Subcutaneous abdominal adipose tissue (tissue), 5 donors: ENCODE measurements at regions not wholly inside any gene's neighbourhood (a gene's known extent, or its start where the extent isn't known, plus 50 kb on each side); places are given as distances from the start of the nearest gene placed in this dataset.

Source experiments
- H3K27ac ChIP-seq: one replicate; pipeline ENCODE4 v1.7.0; 2013; ENCODE audit warnings: low read depth, mild to moderate bottlenecking, inconsistent platforms, low read length, moderate library complexity
- H3K27me3 ChIP-seq, 5 donors: one replicate each; pipeline ENCODE4 v1.7.0; 2013; ENCODE audit warnings: low read length in 5 of 5, inconsistent platforms in 1 of 5; ENCODE audit not compliant: control insufficient read depth in 5 of 5, insufficient read depth in 4 of 5
- H3K36me3 ChIP-seq, 5 donors: one replicate each; pipeline ENCODE4 v1.7.0; 2013; ENCODE audit warnings: low read length in 5 of 5; ENCODE audit not compliant: control insufficient read depth in 5 of 5, insufficient read depth in 5 of 5
- H3K4me1 ChIP-seq, 5 donors: one replicate each; pipeline ENCODE4 v1.7.0; 2013; ENCODE audit warnings: low read length in 5 of 5, mild to moderate bottlenecking in 3 of 5, moderate library complexity in 1 of 5; ENCODE audit not compliant: control insufficient read depth in 5 of 5, insufficient read depth in 5 of 5
- H3K4me3 ChIP-seq, 5 donors: one replicate each; pipeline ENCODE4 v1.7.0; 2013; ENCODE audit warnings: low read length in 5 of 5, low read depth in 1 of 5
- H3K9ac ChIP-seq, 5 donors: one replicate each; pipeline ENCODE4 v1.7.0; 2013; ENCODE audit warnings: low read length in 5 of 5, mild to moderate bottlenecking in 4 of 5, moderate library complexity in 3 of 5
- H3K9me3 ChIP-seq, 5 donors: one replicate each; pipeline ENCODE4 v1.7.0; 2013; ENCODE audit warnings: low read length in 5 of 5; ENCODE audit not compliant: control insufficient read depth in 5 of 5
- donor health status: healthy.
- donor health status: healthy.
- donor health status: healthy.
- donor health status: healthy.
- donor health status: healthy.

- Histone ChIP-seq H3K36me3 (no peaks in the 10 kb centered on the region), H3K4me1 (no peaks in the 10 kb centered on the region), H3K27ac (no peak overlapping the region), H3K4me3 (no peak overlapping the region), H3K9me3 (peaks cover 0 to 3% (median 0%) of the 10 kb centered on the region in 5 donors), H3K27me3 (peaks cover 0 to 4% (median 2%) of the 10 kb centered on the region in 5 donors), H3K9ac (no peak overlapping the region)
Measured at GRCh38 chr16:54694651-54695050, 236.0 kb upstream of the IRX5 start.

GRCh38 chr16:54693864-54694263, 236.8 kb upstream of the IRX5 start:
- Histone ChIP-seq H3K36me3 (no peaks in the 10 kb centered on the region), H3K4me3 (no peak overlapping the region), H3K4me1 (no peaks in the 10 kb centered on the region), H3K9ac (no peak overlapping the region), H3K27me3 (peaks cover 0 to 4% (median 2%) of the 10 kb centered on the region in 5 donors), H3K9me3 (peaks cover 0 to 3% (median 0%) of the 10 kb centered on the region in 5 donors), H3K27ac (no peak overlapping the region)

- Histone ChIP-seq H3K36me3 (no peaks in the 10 kb centered on the region), H3K27me3 (peaks cover 0 to 2% (median 0%) of the 10 kb centered on the region in 5 donors), H3K9ac (no peak overlapping the region), H3K9me3 (peaks cover 0 to 3% (median 0%) of the 10 kb centered on the region in 5 donors), H3K27ac (no peak overlapping the region), H3K4me1 (no peaks in the 10 kb centered on the region), H3K4me3 (no peak overlapping the region)
Measured at GRCh38 chr16:54690710-54691109, 240.0 kb upstream of the IRX5 start.

GRCh38 chr16:54690306-54690705, 240.4 kb upstream of the IRX5 start:
- peaks cover 0 to 2% (median 0%) of the 10 kb centered on the region in 5 donors for H3K27me3 ChIP-seq
- H3K27ac ChIP-seq, result no peak overlapping the region
- no peaks in the 10 kb centered on the region for H3K4me1 ChIP-seq
- H3K9ac ChIP-seq, result no peak overlapping the region
- H3K9me3 ChIP-seq, result peaks cover 0 to 3% (median 0%) of the 10 kb centered on the region in 5 donors
- no peak overlapping the region for H3K4me3 ChIP-seq
- H3K36me3 ChIP-seq, result no peaks in the 10 kb centered on the region

- no peak overlapping the region for H3K27ac ChIP-seq
- H3K4me1 ChIP-seq, result no peaks in the 10 kb centered on the region
- no peaks in the 10 kb centered on the region for H3K36me3 ChIP-seq
- no peak overlapping the region for H3K4me3 ChIP-seq
- H3K9me3 ChIP-seq, result peaks cover 0 to 3% (median 0%) of the 10 kb centered on the region in 5 donors
- H3K27me3 ChIP-seq, result peaks cover 0 to 2% (median 0%) of the 10 kb centered on the region in 5 donors
- H3K9ac ChIP-seq, result no peak overlapping the region
Measured at GRCh38 chr16:54689072-54689865, 241.4 kb upstream of the IRX5 start.

GRCh38 chr16:54688339-54688738, 242.3 kb upstream of the IRX5 start:
- no peaks in the 10 kb centered on the region for H3K27me3 ChIP-seq
- no peak overlapping the region for H3K9ac ChIP-seq
- H3K27ac ChIP-seq, result no peak overlapping the region
- H3K9me3 ChIP-seq, result peaks cover 0 to 3% (median 0%) of the 10 kb centered on the region in 5 donors
- H3K4me1 ChIP-seq, result no peaks in the 10 kb centered on the region
- H3K4me3 ChIP-seq, result no peak overlapping the region
- no peaks in the 10 kb centered on the region for H3K36me3 ChIP-seq

- Histone ChIP-seq H3K9ac (no peak overlapping the region), H3K4me3 (no peak overlapping the region), H3K27ac (no peak overlapping the region), H3K9me3 (no peaks in the 10 kb centered on the region), H3K36me3 (no peaks in the 10 kb centered on the region), H3K27me3 (no peaks in the 10 kb centered on the region), H3K4me1 (no peaks in the 10 kb centered on the region)
Measured at GRCh38 chr16:54687043-54687899, 243.4 kb upstream of the IRX5 start.

- Histone ChIP-seq H3K27me3 (no peaks in the 10 kb centered on the region), H3K4me3 (no peak overlapping the region), H3K4me1 (no peaks in the 10 kb centered on the region)
Measured at GRCh38 chr16:54685682-54686081, 245.0 kb upstream of the IRX5 start.

GRCh38 chr16:54679531-54679930, 251.1 kb upstream of the IRX5 start:
- Histone ChIP-seq H3K4me1 (no peaks in the 10 kb centered on the region), H3K4me3 (no peak overlapping the region), H3K36me3 (no peaks in the 10 kb centered on the region), H3K27ac (no peak overlapping the region), H3K9me3 (no peaks in the 10 kb centered on the region), H3K9ac (no peak overlapping the region), H3K27me3 (no peaks in the 10 kb centered on the region)

More at GRCh38 chr16:54685682-54686081, 245.0 kb upstream of the IRX5 start:
- H3K9ac ChIP-seq, result no peak overlapping the region
- no peaks in the 10 kb centered on the region for H3K9me3 ChIP-seq
- H3K36me3 ChIP-seq, result no peaks in the 10 kb centered on the region
- no peak overlapping the region for H3K27ac ChIP-seq
